DOHH2 (cell line): ENCODE measurements at regions not wholly inside any gene's neighbourhood (a gene's known extent, or its start where the extent isn't known, plus 50 kb on each side); places are given as distances from the start of the nearest gene placed in this dataset.

Experiments used
- CTCF ChIP-seq: fragments of 200-600 bp; sonication (generic); IDR thresholded peaks from one replicate; pipeline ENCODE4 v1.5.1; 2014; ENCODE audit warnings: antibody characterized with exemption, mild to moderate bottlenecking, low read depth, low read length; ENCODE audit not compliant: poor library complexity, severe bottlenecking
- EZH2phosphoT487 ChIP-seq: fragments of 200-600 bp; sonication (generic); IDR thresholded peaks from 2 replicates; pipeline ENCODE4 v1.6.1; 2017; ENCODE audit warnings: borderline replicate concordance, mild to moderate bottlenecking, antibody characterized with exemption, low read length, moderate library complexity, mixed read lengths

GRCh38 chr5:122639033-122639432 is 135.8 kb upstream of the SNX2 start:
- TF ChIP-seq CTCF, result no peak
- no peak for TF ChIP-seq EZH2phosphoT487
